GM06990 (cell line): ENCODE measurements at regions not wholly inside any gene's neighbourhood (a gene's known extent, or its start where the extent isn't known, plus 50 kb on each side); places are given as distances from the start of the nearest gene placed in this dataset.
"Not testable (repeated sequence)": the region's sequence is repeated elsewhere in the genome, so short reads cannot be mapped to it uniquely, and the experiment has no call there.

ENCODE experiments used
- DNase-seq: peaks from one replicate; pipeline ENCODE4 v3.0.0-alpha.2; 2011; ENCODE audit not compliant: insufficient read length; ENCODE audit errors: extremely low read depth
- H3K27me3 ChIP-seq: replicated peaks from 2 replicates; pipeline ENCODE4 v1.6.0; 2011; ENCODE audit warnings: low read length; ENCODE audit not compliant: control insufficient read depth, insufficient read depth
- H3K36me3 ChIP-seq: 2 replicates; pipeline ENCODE4 v1.5.1; 2011; ENCODE audit warnings: low read length; ENCODE audit not compliant: control insufficient read depth, insufficient read depth
- H3K4me3 ChIP-seq: replicated peaks from 2 replicates; pipeline ENCODE4 v1.5.1; 2011; ENCODE audit warnings: low read depth, mild to moderate bottlenecking, control low read depth, low read length
- TF ChIP-seq, protein P1 (sequence below): IDR thresholded peaks from 2 replicates; pipeline ENCODE4 v1.5.1; 2011; ENCODE audit warnings: low read length, control low read depth, mild to moderate bottlenecking, inconsistent platforms; ENCODE audit not compliant: insufficient read depth, poor library complexity, severe bottlenecking

DNA sequence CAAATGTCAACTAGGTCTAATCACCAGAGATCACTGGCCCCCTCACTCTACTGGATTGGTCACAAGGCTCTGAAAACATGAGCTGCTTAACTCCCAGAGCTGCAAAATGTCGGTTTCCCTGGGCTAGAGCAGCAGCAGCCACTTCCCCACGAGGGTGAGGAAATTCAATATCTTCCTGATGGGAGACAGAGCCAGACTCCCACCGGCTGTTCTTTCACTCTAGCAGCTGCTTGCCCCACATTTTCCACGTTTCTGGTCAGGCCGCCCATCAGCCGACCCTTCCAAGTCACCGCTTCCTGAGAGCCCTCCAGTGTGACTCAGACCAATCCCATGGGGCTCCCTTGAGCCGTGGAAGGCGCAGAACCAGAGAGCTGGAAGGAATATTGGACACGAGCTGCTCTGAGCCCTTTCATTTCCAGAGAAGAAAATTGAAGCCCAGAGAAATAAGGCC, 227.0 kb downstream of the ADAMTS15 start:
- H3K36me3 ChIP-seq: no peaks in the 10 kb centered on the region
- no peak overlapping the region for H3K4me3 ChIP-seq
- DNase-seq: no peak
- TF ChIP-seq, protein P1, sequence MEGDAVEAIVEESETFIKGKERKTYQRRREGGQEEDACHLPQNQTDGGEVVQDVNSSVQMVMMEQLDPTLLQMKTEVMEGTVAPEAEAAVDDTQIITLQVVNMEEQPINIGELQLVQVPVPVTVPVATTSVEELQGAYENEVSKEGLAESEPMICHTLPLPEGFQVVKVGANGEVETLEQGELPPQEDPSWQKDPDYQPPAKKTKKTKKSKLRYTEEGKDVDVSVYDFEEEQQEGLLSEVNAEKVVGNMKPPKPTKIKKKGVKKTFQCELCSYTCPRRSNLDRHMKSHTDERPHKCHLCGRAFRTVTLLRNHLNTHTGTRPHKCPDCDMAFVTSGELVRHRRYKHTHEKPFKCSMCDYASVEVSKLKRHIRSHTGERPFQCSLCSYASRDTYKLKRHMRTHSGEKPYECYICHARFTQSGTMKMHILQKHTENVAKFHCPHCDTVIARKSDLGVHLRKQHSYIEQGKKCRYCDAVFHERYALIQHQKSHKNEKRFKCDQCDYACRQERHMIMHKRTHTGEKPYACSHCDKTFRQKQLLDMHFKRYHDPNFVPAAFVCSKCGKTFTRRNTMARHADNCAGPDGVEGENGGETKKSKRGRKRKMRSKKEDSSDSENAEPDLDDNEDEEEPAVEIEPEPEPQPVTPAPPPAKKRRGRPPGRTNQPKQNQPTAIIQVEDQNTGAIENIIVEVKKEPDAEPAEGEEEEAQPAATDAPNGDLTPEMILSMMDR: no peak
- no peaks in the 10 kb centered on the region; the same call in none of the 2 replicates for H3K27me3 ChIP-seq

DNA sequence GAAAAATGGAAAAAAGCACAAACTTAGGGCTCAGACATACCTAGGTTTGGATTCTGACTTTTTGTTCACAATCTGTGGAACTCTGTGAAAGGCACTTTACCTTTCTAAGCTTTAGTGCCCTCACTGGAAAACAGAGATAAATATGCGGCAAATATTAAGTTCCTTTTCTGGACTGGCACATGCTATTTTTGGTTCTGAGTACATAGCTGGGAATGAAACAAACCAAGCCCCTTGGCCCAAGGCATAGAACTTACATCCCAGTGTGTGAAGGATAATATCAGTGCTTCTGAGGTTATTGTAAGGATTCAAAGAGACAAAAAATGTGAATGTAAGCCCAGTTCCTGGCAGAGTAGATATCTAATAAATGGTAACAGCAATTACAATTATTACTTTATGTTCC, 227.5 kb downstream of the ADAMTS15 start:
- DNase-seq: no peak
- Histone ChIP-seq H3K27me3 (no peaks in the 10 kb centered on the region; the same call in none of the 2 replicates), H3K36me3 (no peaks in the 10 kb centered on the region), H3K4me3 (no peak overlapping the region)
- TF ChIP-seq, protein P1: no peak

DNA sequence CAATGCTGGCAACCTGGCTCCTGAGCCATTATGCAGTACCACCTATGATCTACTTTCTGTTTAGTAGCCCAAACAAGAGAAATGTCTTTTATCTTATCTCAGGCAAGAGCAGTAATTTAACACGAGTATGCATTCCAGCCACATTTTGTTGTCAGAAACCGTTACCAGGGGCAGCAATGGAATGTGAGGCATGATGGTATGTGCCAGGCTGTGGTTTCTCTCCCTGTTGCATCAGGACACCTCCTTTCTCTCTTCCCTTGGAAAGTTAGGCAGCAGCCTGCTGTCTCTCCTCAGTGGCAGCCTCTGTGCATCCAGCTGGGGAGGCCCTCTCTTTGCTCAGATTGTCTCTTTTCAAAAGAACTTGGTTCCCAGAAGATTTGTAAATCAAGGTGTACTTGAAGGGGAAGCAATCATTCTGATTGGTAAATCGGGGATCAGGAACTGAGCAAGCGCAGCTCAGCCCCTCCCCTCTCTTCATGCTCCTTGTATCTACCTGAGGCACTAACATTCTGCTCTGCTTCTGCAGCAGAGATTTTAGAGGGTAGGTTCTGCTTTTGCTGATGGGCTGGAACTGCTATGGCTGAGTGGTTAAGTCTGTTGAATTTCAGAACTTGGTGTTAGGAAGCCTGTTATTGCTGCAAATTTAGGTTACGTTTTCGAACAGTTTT, 229.2 kb downstream of the ADAMTS15 start:
- Histone ChIP-seq H3K36me3 (no peaks in the 10 kb centered on the region), H3K4me3 (no peak overlapping the region), H3K27me3 (no peaks in the 10 kb centered on the region; the same call in none of the 2 replicates)
- no peak for DNase-seq
- TF ChIP-seq, protein P1: no peak

DNA sequence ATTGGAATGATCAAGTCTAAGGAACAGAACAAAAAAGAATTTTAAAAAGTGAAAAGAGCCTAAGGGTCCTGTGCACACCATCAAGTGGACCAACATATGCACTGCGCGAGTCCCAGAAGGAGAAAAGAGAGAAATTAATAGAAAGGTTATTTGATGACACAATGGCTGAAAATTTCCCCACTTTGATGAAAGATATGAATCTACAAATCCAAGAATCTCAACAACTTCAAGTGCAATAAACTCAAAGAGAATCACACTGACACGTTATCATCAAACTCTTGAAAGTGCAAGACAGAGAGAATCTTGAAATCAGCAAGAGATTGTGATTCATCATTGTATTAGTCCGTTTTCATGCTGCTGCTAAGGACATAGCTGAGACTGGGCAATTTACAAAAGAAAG, 230.8 kb downstream of the ADAMTS15 start:
- Histone ChIP-seq H3K4me3 (no peak overlapping the region), H3K27me3 (no peaks in the 10 kb centered on the region; the same call in none of the 2 replicates), H3K36me3 (no peaks in the 10 kb centered on the region)
- no peak for DNase-seq
- TF ChIP-seq, protein P1: no peak

DNA sequence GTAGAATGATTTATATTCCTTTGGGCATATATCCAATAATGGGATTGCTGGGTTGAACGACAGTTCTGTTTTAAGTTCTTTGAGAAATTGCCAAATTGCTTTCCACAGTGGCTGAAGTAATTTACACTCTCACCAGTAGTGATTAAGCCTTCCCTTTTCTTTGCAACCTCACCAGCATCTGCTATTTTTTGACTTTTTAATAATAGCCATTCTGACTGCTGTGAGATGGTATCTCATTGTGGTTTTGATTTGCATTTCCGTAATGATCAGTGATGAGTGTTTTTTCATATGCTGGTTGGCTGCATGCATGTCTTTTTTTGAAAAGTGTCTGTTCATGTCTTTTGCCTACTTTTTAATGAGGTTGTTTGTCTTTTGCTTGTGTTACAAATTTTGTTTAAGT, 233.8 kb downstream of the SNX19 start:
- not testable (repeated sequence) for H3K27me3 ChIP-seq, H3K36me3 ChIP-seq, H3K4me3 ChIP-seq, DNase-seq

DNA sequence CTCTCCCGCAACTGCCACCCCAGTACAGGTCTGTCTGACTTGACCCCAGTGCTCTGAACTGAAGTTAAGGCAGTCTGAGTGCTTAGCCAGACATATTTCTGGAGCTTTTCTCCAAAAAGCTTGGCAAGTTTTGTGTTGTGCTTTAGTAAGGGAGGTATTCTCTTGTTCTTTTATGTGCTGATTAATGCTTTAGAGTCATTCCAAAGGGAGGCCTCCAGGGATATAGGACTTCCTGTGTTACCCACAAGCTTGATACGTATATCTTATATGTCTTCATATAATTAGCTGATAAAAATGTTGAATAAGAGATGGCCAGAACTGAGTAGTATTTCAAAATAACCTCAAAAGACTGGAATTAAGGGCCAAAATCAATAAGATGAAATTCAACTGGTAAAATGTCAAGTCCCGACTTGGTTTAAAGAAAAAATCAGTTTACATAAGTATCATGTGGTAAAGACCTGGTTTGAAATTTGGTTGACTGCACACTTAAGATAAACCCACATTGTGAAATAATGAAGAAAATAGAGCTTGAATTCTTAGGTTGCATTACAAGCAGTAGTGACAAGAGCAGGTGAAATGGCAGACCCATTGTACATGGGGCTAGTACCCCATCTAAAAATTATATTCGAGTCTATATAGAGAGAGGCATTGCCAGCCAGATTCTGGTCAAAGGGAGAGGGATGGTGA, 226.9 kb downstream of the SNX19 start:
- TF ChIP-seq, protein P1: no peak

More for the DNA sequence above, 226.9 kb downstream of the SNX19 start:
- H3K36me3 ChIP-seq: no peaks in the 10 kb centered on the region
- DNase-seq: no peak
- H3K27me3 ChIP-seq: no peaks in the 10 kb centered on the region; the same call in 1 of the 2 replicates
- no peak overlapping the region for H3K4me3 ChIP-seq
